Ecto neural progenitor cell (in vitro differentiated cells): ENCODE measurements at regions not wholly inside any gene's neighbourhood (a gene's known extent, or its start where the extent isn't known, plus 50 kb on each side); places are given as distances from the start of the nearest gene placed in this dataset.
"Not testable (repeated sequence)": the region's sequence is repeated elsewhere in the genome, so short reads cannot be mapped to it uniquely, and the experiment has no call there.

ENCODE experiments used
- DNase-seq: peaks from one replicate; pipeline ENCODE4 v3.0.0-alpha.2; 2018; ENCODE audit warnings: low spot score

GRCh38 chr6:76843054-76843822 is 620.1 kb downstream of the HTR1B start:
- DNase-seq: no peak

DNA sequence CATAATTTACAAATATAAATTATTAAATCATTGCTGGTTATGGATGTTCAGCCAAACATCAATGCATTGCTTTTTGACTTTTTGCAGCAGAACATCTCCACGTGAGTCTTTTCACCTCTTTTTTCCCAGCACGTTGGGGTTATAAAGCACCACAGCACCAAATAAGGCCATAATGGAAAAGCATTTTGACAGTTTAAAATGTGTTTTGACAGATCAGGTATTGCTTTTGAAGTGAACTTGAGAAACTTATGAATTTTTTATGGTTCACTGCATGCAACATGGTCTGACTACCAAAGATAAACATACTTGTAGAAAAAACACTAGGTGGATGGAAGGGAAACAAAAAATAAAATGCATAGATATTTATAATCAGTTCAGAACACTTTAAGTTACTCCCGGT is 622.4 kb downstream of the HTR1B start:
- no peak for DNase-seq

DNA sequence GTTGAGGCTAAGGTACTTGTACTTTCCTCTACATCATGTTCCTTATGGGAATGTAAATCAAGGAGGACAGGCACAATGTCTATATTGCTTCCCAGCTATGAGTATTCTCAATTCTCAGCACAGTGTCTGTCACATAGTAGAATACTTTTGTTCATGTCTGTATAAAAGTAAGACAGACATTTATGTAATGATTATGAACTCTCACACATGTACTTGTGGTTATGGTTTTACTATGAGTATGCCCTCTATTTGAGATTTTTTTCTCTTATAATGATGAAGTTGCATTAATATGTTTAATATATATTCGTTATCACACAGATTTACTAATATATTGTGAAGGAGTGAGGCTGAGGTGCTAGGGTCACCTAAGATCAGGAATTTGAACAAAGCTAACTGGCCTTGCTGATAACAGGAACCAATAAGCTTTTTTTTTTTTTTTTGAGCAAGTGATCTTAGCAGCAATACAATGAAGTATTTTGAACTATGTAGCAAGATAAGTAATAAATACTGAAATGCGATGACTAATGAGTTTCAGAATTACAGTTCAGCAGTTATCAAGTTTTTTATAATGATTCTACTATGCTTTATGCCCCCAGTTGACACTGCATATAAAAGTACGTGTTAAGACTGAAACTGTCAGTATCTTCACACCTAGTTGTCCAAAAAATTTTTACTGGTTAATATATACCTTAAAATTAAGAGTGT is 623.1 kb downstream of the HTR1B start:
- no peak for DNase-seq

GRCh38 chr6:76839505-76839904 is 623.8 kb downstream of the HTR1B start:
- no peak for DNase-seq

DNA sequence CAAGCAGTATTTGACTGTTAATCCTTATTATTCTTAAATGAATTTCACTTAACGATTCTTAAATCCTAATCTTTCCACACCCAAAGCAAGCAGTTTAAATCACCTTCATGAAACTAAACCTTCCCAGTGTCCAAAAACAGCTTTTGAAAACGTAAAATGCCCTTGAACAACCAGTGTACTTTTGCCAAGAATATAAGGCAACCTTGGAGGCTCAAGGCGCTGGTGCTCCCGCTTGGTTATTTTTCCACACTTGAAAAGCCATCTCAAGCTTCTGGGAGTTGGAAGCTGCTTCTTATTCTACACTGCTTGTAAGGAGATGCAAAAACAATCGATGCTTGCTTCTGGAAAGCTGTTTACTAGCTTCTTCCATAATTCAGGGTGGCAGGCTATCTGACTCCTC is 625.7 kb downstream of the HTR1B start:
- DNase-seq: no peak

GRCh38 chr6:76835695-76836094 is 627.6 kb downstream of the HTR1B start:
- no peak for DNase-seq

- no peak for DNase-seq
These were observed 628.0 kb downstream of the HTR1B start for GRCh38 chr6:76835293-76835692.

DNA sequence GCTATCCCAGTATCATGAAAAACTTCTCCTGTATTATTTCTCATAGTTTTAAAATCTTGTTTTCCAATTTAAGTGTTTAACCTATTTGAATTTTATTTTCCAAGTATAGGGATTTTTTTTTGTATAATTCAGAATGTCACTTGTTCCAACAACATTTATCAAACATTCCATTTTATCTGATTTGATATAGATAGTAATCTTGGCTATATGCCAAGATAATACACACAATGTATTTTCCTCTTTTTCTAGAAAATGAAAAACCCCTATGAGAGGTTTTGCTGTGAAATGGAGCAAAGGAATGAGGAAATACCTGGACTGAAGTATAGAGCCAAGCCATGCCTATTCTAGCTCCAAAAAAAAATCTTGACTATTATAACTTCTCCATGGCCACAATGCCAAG is 628.9 kb downstream of the HTR1B start:
- DNase-seq: no peak

GRCh38 chr6:76831299-76831698 is 632.0 kb downstream of the HTR1B start:
- no peak for DNase-seq

DNA sequence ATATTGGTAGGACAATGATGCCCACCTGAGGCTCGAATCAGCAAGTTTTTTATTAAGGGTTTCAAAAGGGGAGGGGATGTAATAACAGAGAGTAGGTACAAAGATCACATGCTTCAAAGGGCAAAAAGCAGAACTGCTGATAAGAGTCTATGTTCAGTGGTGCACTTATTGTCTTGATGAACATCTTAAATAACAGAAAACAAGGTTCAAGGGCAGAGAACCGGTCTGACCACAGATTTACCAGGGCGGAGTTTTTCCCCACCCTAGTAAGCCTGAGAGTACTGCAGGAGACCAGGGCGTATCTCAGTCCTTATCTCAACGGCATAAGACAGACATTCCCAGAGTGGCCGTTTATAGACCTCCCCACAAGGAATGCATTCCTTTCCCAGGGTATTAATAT is 639.7 kb downstream of the HTR1B start:
- not testable (repeated sequence) for DNase-seq

GRCh38 chr6:76818451-76818850 is 644.8 kb downstream of the HTR1B start:
- no peak for DNase-seq

DNA sequence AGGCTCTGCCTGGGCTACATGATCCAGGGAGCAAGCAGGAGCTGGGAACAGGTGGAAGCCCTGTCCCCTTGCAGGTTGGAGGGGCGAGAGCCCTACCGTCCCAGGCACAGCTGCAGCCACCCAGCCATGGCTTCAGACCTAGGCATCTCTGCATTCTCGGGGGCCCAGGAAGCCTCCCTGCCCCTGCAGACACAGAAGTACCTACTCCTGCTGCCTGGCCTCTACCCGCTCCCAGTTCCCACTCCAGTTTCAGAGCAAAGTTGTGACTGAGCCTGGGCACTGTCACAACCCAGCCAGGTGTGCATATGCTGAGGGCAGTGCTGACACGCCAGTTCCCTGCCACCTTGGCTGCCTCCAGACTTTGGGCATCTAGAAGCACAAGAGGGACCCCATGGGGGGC is 645.9 kb downstream of the HTR1B start:
- DNase-seq: no peak

DNA sequence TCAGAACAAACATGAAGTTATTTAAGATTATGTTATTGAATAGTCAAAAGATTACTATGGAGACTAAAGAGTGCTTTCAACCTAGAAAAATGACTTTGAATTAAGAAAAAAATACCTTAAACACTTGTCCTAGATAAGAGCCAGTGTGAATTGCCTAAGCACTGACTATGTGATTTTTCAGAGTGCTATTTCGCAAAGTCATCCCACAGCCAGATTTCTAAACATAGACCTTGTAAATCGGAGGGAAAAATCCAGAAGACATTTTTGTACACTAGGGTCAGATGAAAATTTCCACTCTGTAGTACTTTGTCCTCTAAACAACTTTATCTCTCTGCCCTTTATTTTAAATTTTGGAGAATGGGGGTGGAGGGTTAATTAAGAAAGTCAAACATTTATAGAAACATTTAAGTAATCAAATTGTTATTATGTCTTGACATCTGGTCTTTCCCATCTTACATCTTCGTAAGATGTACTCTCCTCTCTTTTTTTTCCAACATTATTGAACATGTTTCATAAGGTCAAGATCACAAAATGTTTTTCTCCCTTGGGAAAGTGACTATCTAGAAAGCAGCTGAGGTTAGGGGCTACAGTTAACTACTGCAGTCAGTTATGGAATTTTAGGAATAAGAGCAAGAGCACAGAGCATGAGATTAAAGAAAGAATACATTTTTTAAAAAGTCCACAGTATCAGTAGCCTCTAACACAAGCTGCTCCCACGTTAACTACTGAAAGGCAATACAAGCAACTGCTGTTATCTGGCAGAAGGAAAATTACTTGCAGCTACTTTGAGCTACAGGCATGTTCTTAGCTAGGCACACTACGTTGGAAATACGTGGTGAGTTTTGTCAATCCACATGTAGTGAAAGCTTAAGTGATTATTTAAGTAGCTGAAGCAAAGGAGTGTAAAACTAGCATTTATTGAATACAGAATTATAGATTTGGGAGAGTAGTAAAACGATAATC is 648.5 kb downstream of the HTR1B start:
- no peak for DNase-seq

- DNase-seq: no peak
These were observed 653.0 kb downstream of the HTR1B start for GRCh38 chr6:76810286-76810685.

GRCh38 chr6:76803038-76803580 is 660.2 kb downstream of the HTR1B start:
- no peak for DNase-seq

DNA sequence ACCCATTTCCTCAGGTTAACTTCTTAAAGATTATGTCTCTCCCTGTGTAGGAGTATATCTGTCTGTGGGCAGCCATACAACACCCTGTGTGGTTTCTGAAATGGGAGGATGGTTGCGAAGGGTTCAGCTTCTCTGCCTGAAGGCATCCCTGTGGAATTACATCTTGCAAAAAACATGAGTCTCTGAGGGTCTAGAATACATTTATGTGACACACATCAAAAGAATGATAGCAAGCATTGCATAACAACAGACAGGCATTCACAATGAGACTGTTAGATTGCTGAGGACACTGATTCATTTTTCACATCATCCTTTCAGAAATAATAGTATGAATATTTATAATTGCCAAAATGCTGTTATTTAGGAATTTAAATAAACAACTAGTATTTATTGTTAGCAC is 670.9 kb downstream of the HTR1B start:
- DNase-seq: no peak

DNA sequence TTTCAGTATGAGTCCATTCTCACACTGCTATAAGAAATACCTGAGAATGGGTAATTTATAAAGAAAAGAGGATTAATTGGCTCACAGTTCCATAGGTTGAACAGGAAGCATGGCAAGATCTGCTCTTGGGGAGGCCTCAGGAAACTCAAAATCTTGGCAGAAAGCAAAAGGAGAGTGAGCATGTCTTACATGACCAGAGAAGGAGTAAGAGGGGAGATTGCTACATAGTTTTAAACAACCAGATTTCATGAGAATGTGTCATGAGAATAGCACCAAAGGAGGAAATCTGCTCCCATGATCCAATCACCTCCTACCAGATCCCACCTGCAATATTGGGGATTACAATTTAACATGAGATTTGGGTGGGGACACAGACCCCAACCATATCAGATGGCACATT is 672.4 kb downstream of the HTR1B start:
- DNase-seq: no peak

DNA sequence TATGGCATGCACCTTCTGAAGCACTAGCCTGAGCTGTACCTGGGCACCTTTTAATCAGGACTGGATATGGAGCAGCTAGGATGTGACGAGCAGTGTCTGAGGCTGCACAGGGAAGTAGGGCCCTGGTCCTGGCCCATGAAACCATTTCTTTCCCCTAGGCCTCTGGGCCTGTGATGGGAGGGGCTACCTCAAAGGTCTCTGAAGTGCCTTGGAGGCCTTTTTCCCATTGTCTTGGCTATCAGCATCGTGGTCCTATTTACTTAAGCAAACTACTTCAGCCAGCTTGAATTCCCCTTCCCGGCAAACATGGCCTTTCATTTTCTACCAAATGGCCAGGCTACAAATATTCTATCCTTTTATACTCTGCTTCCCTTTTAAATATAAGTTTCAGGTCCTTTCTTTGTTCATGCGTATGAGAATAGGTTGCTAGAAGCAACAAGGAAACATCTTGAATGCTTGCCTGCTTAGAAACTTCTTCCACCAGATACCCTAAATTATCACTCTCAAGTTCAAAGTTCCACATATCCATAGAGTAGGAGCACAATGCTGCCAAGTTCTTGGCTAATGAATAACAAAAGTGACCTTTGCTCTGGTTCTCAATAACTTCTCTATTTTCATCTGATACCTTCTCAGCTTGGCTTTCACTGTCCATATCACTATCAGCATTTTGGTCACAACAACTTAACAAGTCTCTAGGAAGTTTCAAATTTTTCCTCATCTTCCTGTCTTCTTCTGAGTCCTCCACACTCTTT is 673.1 kb downstream of the HTR1B start:
- DNase-seq: no peak

DNA sequence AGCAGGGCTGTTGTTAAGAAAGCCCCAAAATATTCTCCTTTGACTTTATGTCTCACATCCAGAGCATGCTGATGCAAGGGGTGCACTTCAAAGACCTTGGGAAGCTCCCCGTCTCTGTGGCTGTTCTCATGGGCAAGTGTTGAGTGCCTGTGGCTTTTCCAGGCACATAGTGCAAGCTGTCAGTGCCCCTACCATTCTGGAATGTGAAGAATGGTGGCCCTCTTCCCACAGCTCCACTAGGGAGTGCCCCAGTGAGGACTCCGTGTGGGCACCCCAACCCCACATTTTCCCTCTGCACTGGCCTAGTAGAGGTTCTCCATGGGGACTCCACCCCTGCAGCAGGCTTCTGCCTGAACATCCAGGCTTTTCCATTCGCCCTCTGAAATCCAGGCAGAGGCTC is 673.7 kb downstream of the HTR1B start:
- no peak for DNase-seq

GRCh38 chr6:76788155-76788554 is 675.1 kb downstream of the HTR1B start:
- no peak for DNase-seq

- DNase-seq: no peak
These were observed 684.2 kb downstream of the HTR1B start for GRCh38 chr6:76779068-76779467.

DNA sequence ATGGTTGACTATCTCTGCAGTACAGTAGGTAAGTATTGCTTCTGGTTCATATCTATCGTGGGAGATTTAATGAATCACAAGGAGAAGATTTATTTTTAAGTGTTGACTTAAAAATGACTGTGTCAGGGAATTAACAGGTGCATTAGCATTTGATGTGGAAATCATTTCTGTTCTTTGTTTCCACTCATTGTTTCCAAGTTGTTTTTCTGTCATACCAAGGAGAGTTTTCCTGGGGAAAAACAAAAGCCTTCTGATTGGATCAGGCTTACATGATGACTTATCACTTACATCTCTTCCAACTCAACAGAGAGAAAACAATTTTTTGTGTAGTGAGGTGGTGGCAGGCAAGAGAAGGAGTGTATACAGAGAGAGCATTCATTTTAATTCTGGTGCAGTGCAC is 686.4 kb downstream of the HTR1B start:
- no peak for DNase-seq
